ENCODE measurements at regions not wholly inside any gene's neighbourhood (a gene's known extent, or its start where the extent isn't known, plus 50 kb on each side); places are given as distances from the start of the nearest gene placed in this dataset.
"Not testable (repeated sequence)": the region's sequence is repeated elsewhere in the genome, so short reads cannot be mapped to it uniquely, and the experiment has no call there.

DNA sequence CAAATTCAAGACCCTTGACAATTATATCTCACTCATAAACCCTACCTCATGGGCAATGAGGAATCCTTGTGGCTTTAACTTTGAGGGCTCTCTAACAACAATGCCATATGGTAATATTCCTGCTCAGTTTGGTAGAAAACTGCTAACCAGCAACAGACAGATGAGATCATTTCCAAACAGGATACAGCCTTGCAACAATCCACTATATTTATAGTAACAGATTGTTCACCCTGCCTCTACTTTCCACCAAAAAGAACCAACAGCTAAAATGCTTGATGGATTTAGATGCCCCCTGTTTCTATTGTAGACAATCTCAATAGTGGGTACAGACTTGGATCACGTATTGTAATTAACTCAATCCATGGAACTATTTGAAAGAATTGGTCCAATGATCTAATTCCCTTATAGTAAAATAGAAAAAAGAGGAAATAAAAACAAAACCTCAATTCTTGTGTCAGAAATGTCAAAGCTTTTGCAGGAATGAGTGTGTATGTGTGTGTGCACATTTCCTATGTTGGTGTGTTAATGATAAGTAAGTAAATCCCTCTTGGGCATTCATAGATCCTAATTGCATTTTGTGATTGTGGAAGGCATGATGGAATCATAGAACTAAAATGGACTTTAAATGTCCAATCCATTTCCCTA lies 100.0 kb upstream of the EDEM3 start:
- DNase-seq (ENCODE audit: low read depth) = no peak

GRCh38 chr1:184854036-184854435 lies 99.4 kb upstream of the EDEM3 start:
- no peak for DNase-seq (ENCODE audit: low read depth)

DNA sequence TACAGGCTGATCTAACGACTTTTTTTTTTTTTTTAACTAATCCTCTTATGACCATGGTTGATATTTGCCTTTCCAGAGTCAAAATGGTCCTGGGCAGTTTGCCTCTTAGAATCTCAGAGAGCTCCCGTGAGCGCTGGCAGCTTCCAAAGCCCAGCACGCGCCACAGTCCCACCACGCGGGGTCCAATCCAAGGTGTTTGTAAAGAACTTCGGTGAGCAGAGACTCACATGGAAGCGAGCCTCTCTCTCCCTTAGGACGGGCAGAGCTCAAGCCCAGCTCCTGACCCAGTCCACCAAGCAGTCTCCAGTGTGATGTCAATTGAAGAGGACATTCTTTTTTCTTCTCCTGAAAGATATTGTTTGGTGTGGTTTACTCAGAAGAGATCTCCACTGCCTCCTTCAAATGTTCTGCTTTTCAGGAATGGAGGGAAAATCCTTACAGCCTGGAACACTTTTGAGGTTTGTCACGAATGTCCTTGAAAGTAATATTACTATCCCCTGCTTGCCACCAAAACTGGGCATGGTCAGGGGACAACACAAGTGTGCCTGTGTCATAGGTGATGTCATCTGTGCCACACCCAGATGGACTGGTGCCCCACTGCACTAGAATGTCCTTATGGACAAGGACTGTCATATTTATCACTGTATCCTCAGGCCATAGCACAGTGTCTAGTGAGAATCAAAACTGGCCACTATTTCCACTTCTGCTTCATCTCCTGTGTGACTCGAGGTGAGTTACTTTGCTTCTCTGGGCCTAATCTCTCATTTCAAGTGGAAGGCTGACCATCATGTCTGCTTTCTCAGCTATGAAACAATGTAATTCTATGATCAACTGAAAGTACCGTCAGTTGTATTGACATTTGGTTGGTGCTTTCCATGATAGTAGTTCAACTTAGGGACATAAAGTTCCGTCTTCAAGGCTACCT lies 97.4 kb upstream of the EDEM3 start:
- no peak for DNase-seq (ENCODE audit: low read depth)

- DNase-seq (ENCODE audit: low read depth) = peak; percentile 42
These were observed 89.3 kb upstream of the EDEM3 start for GRCh38 chr1:184843732-184844495.

GRCh38 chr1:184840596-184840995 lies 85.9 kb upstream of the EDEM3 start:
- DNase-seq (ENCODE audit: low read depth) = no peak

DNA sequence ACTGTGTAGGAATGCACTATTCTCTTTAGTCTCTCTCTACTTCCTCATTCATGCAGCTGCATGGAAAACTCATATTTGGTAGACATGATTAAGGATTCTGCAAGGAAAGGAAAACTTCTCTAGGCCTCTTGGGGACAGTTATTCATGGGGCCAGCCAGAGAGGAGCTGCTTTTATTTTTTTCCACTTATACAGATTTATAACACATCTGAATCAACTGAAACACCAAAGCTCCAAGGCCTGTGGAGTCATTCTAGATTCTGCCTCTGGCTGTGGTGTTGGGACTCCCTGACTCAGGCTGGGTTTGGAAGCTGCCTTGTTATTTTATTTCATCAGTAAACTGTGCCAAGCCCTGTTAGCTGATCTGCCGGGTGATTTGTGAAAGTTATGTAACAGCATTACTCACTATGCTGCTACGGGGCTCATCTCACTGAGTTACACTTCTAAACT lies 83.9 kb upstream of the EDEM3 start:
- no peak for DNase-seq (ENCODE audit: low read depth)

- no peak for DNase-seq (ENCODE audit: low read depth)
These were observed 82.6 kb upstream of the EDEM3 start for GRCh38 chr1:184836934-184837895.

DNA sequence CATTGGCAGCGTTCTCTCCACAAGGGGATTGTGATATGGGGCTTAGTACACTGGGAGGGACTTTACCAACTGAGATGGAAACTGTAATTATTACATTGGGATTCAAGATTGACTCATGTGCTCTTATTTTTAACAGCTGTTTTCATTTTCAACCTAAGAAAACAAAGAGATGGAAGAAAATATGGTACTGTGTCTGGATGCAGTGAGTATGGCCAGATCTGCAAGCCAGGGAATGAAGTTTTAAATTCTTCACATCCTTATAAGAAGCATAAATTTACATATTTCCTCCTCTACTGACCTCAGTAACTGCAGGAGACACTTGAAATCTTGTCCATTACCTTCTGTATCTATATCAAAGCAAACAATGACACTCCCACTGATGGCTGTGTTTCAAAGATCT lies 81.5 kb upstream of the EDEM3 start:
- no peak for DNase-seq (ENCODE audit: low read depth)

DNA sequence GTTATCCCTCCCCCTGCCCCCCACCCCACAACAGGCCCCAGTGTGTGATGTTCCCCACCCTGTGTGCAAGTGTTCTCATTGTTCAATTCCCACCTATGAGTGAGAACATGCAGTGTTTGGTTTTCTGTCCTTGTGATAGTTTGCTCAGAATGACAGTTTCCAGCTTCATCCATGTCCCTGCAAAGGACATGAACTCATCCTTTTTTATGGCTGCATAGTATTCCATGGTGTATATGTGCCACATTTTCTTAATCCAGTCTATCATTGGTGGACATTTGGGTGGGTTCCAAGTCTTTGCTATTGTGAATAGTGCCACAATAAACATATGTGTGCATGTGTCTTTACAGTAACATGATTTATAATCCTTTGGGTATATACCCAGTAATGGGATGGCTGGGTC lies 79.3 kb upstream of the EDEM3 start:
- not testable (repeated sequence) for DNase-seq (ENCODE audit: low read depth)

DNA sequence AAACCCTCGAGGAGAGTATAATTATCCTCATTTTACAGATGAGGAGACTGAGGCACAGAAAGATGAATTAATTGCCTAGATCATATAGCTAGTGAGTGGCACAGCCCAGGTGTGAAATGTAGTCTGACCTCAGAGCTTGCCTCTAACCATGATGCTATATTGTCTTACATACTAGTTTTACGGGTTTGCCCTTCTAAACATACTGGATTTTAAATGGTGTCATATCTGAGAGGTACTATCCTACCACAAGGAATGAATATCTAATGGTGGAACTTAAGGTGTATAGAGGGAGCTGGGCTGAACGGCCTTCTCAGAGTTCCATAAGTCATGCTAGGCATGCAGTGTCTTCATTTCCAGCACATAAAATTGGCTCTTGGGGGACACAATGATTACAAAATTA lies 77.9 kb upstream of the EDEM3 start:
- no peak for DNase-seq (ENCODE audit: low read depth)

- DNase-seq (ENCODE audit: low read depth) = not testable (repeated sequence)
These were observed 74.8 kb upstream of the EDEM3 start for GRCh38 chr1:184829496-184829895.

- no peak for DNase-seq (ENCODE audit: low read depth)
These were observed 73.7 kb upstream of the EDEM3 start for GRCh38 chr1:184828369-184828717.

DNA sequence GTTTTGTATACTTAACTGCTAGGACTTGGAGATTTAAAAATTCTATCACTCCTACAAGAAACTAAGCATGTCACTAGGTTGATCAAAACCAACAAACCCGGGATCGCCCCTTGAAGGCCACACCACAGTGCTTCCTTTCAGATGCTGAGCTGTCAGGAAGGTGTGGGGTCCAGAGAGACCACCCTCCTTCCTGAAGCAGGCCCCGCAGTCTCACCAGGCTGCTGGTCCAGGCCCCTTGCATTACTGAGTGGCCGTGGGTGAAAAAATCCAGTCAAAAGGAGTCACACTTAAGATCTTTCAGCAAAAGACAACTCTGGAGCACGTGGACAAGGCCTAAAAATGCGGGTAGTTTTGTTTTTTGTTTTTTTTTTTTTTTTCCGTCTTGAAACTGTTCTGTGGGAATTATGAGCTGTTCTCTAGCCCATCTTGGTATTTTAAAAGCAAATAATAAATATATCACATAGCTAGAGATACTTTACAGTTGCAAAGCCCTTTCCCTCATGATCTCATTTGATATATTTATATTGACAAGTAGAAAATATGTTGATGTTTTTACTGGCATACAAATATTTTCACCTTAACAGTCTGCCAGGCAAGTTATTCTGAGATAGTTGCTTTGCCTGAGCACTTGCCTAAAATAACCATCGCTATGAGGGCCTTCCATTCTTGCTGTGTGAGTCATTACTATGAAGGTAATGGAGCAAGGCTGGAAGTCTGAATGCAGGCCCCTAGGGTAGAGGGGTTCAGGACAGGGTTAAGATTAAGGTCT lies 73.1 kb upstream of the EDEM3 start:
- DNase-seq (ENCODE audit: low read depth) = no peak

DNA sequence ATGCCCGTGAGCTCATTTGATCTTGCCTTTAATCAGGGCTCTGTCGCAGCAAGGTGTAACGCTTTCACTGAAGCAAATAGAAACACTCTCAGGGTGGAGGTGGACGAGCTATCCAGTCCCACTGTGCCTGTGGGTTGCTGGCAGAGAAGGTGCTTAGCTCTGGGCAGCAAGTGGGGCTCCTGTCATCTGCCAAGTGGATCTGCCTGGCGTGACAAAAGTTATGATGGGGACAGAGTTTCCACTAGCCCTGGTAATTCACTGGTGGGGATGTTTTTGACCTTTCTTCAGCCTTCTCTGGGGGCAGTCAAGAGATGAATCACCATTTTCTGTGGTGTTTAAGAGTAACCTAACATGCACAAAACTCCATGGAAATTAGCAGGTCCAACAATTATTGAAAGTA lies 71.3 kb upstream of the EDEM3 start:
- no peak for DNase-seq (ENCODE audit: low read depth)

- DNase-seq (ENCODE audit: low read depth) = no peak
These were observed 70.9 kb upstream of the EDEM3 start for GRCh38 chr1:184825571-184825970.

GRCh38 chr1:184824691-184825323 lies 70.1 kb upstream of the EDEM3 start:
- no peak for DNase-seq (ENCODE audit: low read depth)

DNA sequence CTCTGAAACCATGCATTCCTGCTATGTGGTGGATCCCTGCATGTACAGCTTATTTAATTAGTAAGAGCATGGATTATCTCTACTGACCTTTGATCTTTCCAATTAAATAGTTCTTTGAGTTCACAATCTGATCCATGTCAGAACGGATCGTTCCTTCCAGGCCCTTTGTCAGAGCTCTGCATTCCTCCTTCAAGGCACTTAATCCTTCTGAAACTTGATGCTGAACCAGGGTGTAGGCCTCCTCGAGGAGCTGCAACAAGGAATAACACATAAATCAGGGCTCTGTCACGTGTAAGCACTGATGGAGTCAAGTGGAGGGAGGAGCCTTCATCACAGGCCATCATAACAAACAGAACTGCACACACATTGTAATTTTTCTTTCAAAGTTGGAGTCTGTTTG lies 68.4 kb upstream of the EDEM3 start:
- DNase-seq (ENCODE audit: low read depth) = no peak

DNA sequence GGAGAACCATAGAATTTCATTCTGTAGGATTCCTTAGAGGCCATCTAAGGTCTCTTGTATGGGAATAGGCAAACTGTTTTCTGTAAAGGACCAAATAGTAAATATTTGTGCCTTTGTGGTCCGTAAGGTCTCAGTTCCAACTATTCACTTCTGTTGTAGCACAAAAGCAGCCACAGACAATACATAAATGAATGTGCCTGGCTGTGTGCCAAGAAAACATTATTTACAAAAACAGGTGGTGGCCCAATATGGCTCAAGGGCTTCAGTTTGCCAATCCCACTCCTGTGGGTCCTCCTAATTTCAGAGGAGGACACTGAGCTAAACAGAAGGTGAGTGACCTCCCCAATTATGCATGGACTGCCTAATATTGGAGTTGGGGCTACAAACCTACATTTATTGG lies 67.6 kb upstream of the EDEM3 start:
- no peak for DNase-seq (ENCODE audit: low read depth)

- no peak for DNase-seq (ENCODE audit: low read depth)
These were observed 67.0 kb upstream of the EDEM3 start for GRCh38 chr1:184821658-184822057.

DNA sequence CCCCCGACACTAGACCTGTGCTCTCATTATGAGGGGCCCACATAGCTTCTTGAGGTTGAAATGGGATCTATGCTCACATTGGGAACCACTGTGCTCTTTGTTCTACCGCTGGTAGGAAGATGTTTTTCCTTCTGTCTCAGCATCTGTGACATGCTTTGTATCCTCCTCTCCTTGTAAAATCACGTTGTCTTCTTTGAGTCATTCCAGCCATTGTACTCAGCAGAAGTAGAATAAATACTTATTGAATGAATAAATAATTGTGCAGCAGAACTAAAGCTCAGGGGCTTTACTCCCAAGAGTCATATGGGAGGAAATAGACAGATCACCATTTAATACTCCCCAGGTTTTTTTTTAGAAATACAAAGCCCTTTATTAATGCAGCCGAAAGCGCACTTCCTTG lies 66.3 kb upstream of the EDEM3 start:
- DNase-seq (ENCODE audit: low read depth) = no peak
